A673 (cell line): ENCODE measurements at regions not wholly inside any gene's neighbourhood (a gene's known extent, or its start where the extent isn't known, plus 50 kb on each side); places are given as distances from the start of the nearest gene placed in this dataset.
A peak's percentile ranks its signal among the peaks of the same experiment; 100 is the strongest.

ENCODE experiments used
- BruUV-seq: library from RNA; stranded (reverse); fragments of 400-500 nt; replicated peaks from 2 replicates; lab custom pipeline; 2021; lab: Mats Ljungman, UMichigan
- CTCF ChIA-PET: fragments of 300-600 bp; sonication (Branson Sonifier 250); formaldehyde crosslinking; loops from one replicate; lab custom pipeline; 2022; ENCODE audit warnings: antibody characterized with exemption; lab: Charles Lee
- POLR2A ChIA-PET: fragments of 300-600 bp; sonication (Branson Sonifier 250); formaldehyde crosslinking; loops from one replicate; lab custom pipeline; 2022; ENCODE audit warnings: antibody characterized with exemption; ENCODE audit not compliant: low non-redundant PET; lab: Charles Lee
- DNase-seq: peaks from one replicate; pipeline ENCODE4 v3.0.0-alpha.2; 2015; ENCODE audit warnings: low spot score
- H3K27ac ChIP-seq: fragments of 200-600 bp; sonication (generic); 2 replicates; pipeline ENCODE4 v1.5.1; 2016; ENCODE audit warnings: mixed run types, low read depth, mild to moderate bottlenecking, mixed read lengths, antibody characterized with exemption, low read length; ENCODE audit not compliant: poor library complexity, severe bottlenecking
- H3K27me3 ChIP-seq: fragments of 200-600 bp; sonication (generic); replicated peaks from 2 replicates; pipeline ENCODE4 v1.6.1; 2017; ENCODE audit warnings: mixed run types, low read depth, mild to moderate bottlenecking, mixed read lengths, antibody characterized with exemption, low read length; ENCODE audit not compliant: insufficient read depth, poor library complexity
- H3K36me3 ChIP-seq: fragments of 200-600 bp; sonication (generic); 2 replicates; pipeline ENCODE4 v1.6.1; 2016; ENCODE audit warnings: mixed run types, mild to moderate bottlenecking, mixed read lengths, antibody characterized with exemption, low read length; ENCODE audit not compliant: insufficient read depth, poor library complexity, severe bottlenecking
- H3K4me1 ChIP-seq: fragments of 200-600 bp; sonication (generic); 2 replicates; pipeline ENCODE4 v1.6.1; 2017; ENCODE audit warnings: mixed run types, mild to moderate bottlenecking, mixed read lengths, antibody characterized with exemption, low read length; ENCODE audit not compliant: insufficient read depth, poor library complexity, severe bottlenecking
- H3K4me3 ChIP-seq: fragments of 200-600 bp; sonication (generic); 2 replicates; pipeline ENCODE4 v1.5.1; 2016; ENCODE audit warnings: low read depth, mixed run types, mild to moderate bottlenecking, mixed read lengths, low read length; ENCODE audit not compliant: poor library complexity, severe bottlenecking
- H3K9me3 ChIP-seq: fragments of 200-600 bp; sonication (generic); 2 replicates; pipeline ENCODE4 v1.6.1; 2016; ENCODE audit warnings: mixed run types, low read depth, mild to moderate bottlenecking, mixed read lengths, antibody characterized with exemption, low read length; ENCODE audit not compliant: poor library complexity, severe bottlenecking
- EZH2 ChIP-seq: fragments of 200-600 bp; sonication (generic); IDR thresholded peaks from 2 replicates; pipeline ENCODE4 v1.6.1; 2017; ENCODE audit warnings: borderline replicate concordance, low read depth, mild to moderate bottlenecking, mixed read lengths, antibody characterized with exemption, low read length; ENCODE audit not compliant: poor library complexity, severe bottlenecking
- intact Hi-C: fragments of 100-400 bp; cut with micrococcal nuclease; formaldehyde crosslinking; loops from one replicate; pipeline ENCODE4 v1.10.0; 2022; ENCODE audit not compliant: unreplicated experiment
- TF ChIP-seq, protein P1 (sequence below): fragments of 300-800, 200-600 bp; sonication (generic); conservative IDR thresholded peaks from 2 replicates; pipeline ENCODE4 v1.5.1; 2017; ENCODE audit warnings: low read depth, mild to moderate bottlenecking, antibody characterized with exemption, low read length, moderate library complexity, mixed read lengths

DNA sequence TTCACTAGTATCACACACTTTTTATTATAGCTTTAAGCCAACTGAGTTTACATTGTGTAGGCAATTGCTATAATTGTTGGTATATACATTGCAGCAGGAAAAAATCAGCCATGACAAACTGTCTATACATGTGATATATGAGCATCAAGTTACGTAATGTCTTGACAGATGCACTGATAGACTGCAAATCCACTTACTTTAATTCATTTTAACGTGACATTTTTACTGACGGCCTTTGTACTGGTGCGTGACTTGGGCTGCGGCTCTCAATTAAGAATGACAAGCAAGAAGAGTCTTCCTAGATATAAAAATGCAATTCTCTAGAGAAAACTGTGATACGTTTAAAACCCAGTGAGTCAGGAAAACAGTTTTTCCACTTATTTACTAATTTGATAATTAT, 143.8 kb downstream of the ACTRT1 start:
- Histone ChIP-seq H3K9me3 (no peaks in the 10 kb centered on the region), H3K36me3 (no peaks in the 10 kb centered on the region), H3K27ac (no peak overlapping the region), H3K4me3 (no peak overlapping the region), H3K4me1 (no peaks in the 10 kb centered on the region), H3K27me3 (no peaks in the 10 kb centered on the region)
- no peak for TF ChIP-seq EZH2
- TF ChIP-seq, protein P1, sequence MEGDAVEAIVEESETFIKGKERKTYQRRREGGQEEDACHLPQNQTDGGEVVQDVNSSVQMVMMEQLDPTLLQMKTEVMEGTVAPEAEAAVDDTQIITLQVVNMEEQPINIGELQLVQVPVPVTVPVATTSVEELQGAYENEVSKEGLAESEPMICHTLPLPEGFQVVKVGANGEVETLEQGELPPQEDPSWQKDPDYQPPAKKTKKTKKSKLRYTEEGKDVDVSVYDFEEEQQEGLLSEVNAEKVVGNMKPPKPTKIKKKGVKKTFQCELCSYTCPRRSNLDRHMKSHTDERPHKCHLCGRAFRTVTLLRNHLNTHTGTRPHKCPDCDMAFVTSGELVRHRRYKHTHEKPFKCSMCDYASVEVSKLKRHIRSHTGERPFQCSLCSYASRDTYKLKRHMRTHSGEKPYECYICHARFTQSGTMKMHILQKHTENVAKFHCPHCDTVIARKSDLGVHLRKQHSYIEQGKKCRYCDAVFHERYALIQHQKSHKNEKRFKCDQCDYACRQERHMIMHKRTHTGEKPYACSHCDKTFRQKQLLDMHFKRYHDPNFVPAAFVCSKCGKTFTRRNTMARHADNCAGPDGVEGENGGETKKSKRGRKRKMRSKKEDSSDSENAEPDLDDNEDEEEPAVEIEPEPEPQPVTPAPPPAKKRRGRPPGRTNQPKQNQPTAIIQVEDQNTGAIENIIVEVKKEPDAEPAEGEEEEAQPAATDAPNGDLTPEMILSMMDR: no peak
- ChIA-PET CTCF (no interaction called here), POLR2A (no interaction called here)
- peak; percentile 3 for DNase-seq
- intact Hi-C loops: no loop called here
- BruUV-seq: no TSS peak

DNA sequence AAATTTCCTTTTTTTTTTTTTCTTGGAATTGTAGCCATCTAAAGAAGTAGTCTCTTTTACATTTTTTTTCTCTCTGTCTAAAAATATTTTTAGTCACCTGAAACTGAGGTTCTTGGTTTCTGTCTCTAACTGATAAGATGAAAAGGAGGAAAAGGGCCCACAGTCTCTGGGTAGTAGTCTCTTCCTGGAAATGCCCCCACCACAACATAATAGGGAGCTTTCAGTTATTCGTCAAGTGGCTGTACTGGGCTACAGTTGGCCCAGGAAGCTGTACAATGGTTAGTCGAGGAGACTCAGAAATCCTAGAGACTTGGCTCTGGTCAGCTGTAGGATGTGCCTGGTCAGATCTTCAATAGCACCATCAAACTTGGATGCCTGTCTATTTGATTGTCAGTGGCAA, 163.4 kb downstream of the ACTRT1 start:
- Histone ChIP-seq H3K4me1 (no peaks in the 10 kb centered on the region), H3K27ac (no peak overlapping the region), H3K4me3 (no peak overlapping the region), H3K9me3 (peaks cover 12% of the 10 kb centered on the region), H3K27me3 (no peaks in the 10 kb centered on the region), H3K36me3 (no peaks in the 10 kb centered on the region)
- no peak for DNase-seq
- intact Hi-C loops: no loop called here
- ChIA-PET POLR2A (no interaction called here), CTCF (no interaction called here)
- TF ChIP-seq EZH2: no peak
- TF ChIP-seq, protein P1: no peak
- no TSS peak for BruUV-seq

DNA sequence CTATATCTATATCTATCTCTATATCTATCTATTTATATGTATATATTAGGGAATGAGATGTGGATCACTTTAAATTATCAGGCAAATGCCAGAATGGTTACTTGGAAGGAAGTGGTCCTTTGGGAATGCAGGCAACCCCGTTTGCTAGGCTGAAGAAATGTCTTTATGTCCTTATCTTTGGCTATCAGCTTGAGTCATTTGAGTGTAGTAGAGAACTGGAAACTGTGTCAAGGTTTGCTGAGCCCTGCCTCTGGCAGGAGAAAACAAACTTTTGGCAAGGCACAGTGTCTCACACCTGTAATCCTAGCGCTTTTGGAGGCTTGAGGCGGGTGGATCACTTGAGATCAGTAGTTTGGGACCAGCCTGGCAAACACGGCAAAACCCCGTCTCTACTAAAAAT, 167.3 kb downstream of the ACTRT1 start:
- TF ChIP-seq, protein P1: no peak
- no peak for TF ChIP-seq EZH2
- Histone ChIP-seq H3K27ac (no peak overlapping the region), H3K4me1 (no peaks in the 10 kb centered on the region), H3K27me3 (no peaks in the 10 kb centered on the region), H3K36me3 (no peaks in the 10 kb centered on the region), H3K4me3 (no peak overlapping the region), H3K9me3 (peaks cover 5% of the 10 kb centered on the region)
- ChIA-PET CTCF (no interaction called here), POLR2A (no interaction called here)
- DNase-seq: no peak
- no TSS peak for BruUV-seq
- intact Hi-C loops: no loop called here
